T-helper 22 cell (primary cell): ENCODE measurements at regions not wholly inside any gene's neighbourhood (a gene's known extent, or its start where the extent isn't known, plus 50 kb on each side); places are given as distances from the start of the nearest gene placed in this dataset.

Experiments
- DNase-seq: peaks from one replicate; pipeline ENCODE4 v3.0.0-alpha.2; 2020; ENCODE audit warnings: low read depth

GRCh38 chr2:173822889-173823542 lies 142.2 kb downstream of the SP3 start:
- no peak for DNase-seq

GRCh38 chr2:173823543-173823939 lies 141.6 kb downstream of the SP3 start:
- DNase-seq, result no peak

- no peak for DNase-seq
These were observed 136.7 kb downstream of the SP3 start for GRCh38 chr2:173828189-173829142.

- DNase-seq, result no peak
These were observed 135.4 kb downstream of the SP3 start for GRCh38 chr2:173829727-173830126.

GRCh38 chr2:173830170-173830569 lies 135.0 kb downstream of the SP3 start:
- no peak for DNase-seq

- DNase-seq, result no peak
These were observed 133.6 kb downstream of the SP3 start for GRCh38 chr2:173831312-173832229.

- no peak for DNase-seq
These were observed 131.0 kb downstream of the SP3 start for GRCh38 chr2:173834141-173834540.

- no peak for DNase-seq
These were observed 129.4 kb downstream of the SP3 start for GRCh38 chr2:173835726-173836125.

GRCh38 chr2:173841110-173841509 lies 124.1 kb downstream of the SP3 start:
- DNase-seq, result no peak

- no peak for DNase-seq
These were observed 121.6 kb downstream of the SP3 start for GRCh38 chr2:173843526-173843925.

GRCh38 chr2:173851141-173851641 lies 114.0 kb downstream of the SP3 start:
- no peak for DNase-seq

GRCh38 chr2:173854141-173854540 lies 111.0 kb downstream of the SP3 start:
- no peak for DNase-seq

GRCh38 chr2:173854840-173855239 lies 110.3 kb downstream of the SP3 start:
- DNase-seq, result no peak

GRCh38 chr2:173855661-173856060 lies 109.5 kb downstream of the SP3 start:
- no peak for DNase-seq
